Fibroblast of lung (primary cell): ENCODE measurements at regions not wholly inside any gene's neighbourhood (a gene's known extent, or its start where the extent isn't known, plus 50 kb on each side); places are given as distances from the start of the nearest gene placed in this dataset.
"Not testable (repeated sequence)": the region's sequence is repeated elsewhere in the genome, so short reads cannot be mapped to it uniquely, and the experiment has no call there.

Source experiments
- DNase-seq, 2 donors: peaks; one replicate each; pipeline versions ENCODE4 v3.0.0 to v3.0.0-alpha.2; 2010; ENCODE audit warnings: low read depth in 2 of 2
- H2AFZ ChIP-seq: 2 replicates; pipeline ENCODE4 v1.5.1; 2012; ENCODE audit warnings: low read length, control low read depth, inconsistent platforms
- H3K27ac ChIP-seq: 2 replicates; pipeline ENCODE4 v1.5.1; 2011; ENCODE audit warnings: low read length, control low read depth; ENCODE audit not compliant: insufficient read depth
- H3K27me3 ChIP-seq: 2 replicates; pipeline ENCODE4 v1.5.1; 2011; ENCODE audit warnings: mild to moderate bottlenecking, low read length; ENCODE audit not compliant: control insufficient read depth, insufficient read depth
- H3K36me3 ChIP-seq: 2 replicates; pipeline ENCODE4 v1.5.1; 2011; ENCODE audit warnings: low read length; ENCODE audit not compliant: control insufficient read depth, insufficient read depth
- H3K4me1 ChIP-seq: 2 replicates; pipeline ENCODE4 v1.5.1; 2011; ENCODE audit warnings: low read length; ENCODE audit not compliant: control insufficient read depth, insufficient read depth; ENCODE audit errors: extremely low read depth
- H3K4me2 ChIP-seq: 2 replicates; pipeline ENCODE4 v1.5.1; 2011; ENCODE audit warnings: low read length, control low read depth; ENCODE audit not compliant: insufficient read depth; ENCODE audit errors: extremely low read depth
- H3K4me3 ChIP-seq, 4 experiments: fragments of 200-600 bp in 1 of 4; sonication (generic) in 1 of 4; replicated peaks in 1 of 4; 2 replicates each; pipeline ENCODE4 v1.5.1; 2011 to 2016; ENCODE audit warnings: low read length in 4 of 4, low read depth in 3 of 4, mild to moderate bottlenecking in 3 of 4, control low read depth in 2 of 4, inconsistent platforms in 1 of 4, mixed read lengths in 1 of 4; ENCODE audit not compliant: insufficient read depth in 1 of 4; ENCODE audit errors: control extremely low read depth in 1 of 4
- H3K79me2 ChIP-seq: 2 replicates; pipeline ENCODE4 v1.5.1; 2012; ENCODE audit warnings: mild to moderate bottlenecking, low read length, inconsistent platforms; ENCODE audit not compliant: control insufficient read depth, insufficient read depth
- H3K9ac ChIP-seq: 2 replicates; pipeline ENCODE4 v1.5.1; 2011; ENCODE audit warnings: mild to moderate bottlenecking, low read length, control low read depth; ENCODE audit not compliant: insufficient read depth
- H3K9me3 ChIP-seq: 2 replicates; pipeline ENCODE4 v1.5.1; 2012; ENCODE audit warnings: low read depth, low read length; ENCODE audit not compliant: control insufficient read depth, insufficient read depth
- H4K20me1 ChIP-seq: 2 replicates; pipeline ENCODE4 v1.5.1; 2011; ENCODE audit warnings: low read length; ENCODE audit not compliant: control insufficient read depth, insufficient read depth; ENCODE audit errors: extremely low read depth
- CTCF ChIP-seq, 2 donors: IDR thresholded peaks in 1 of 2; conservative IDR thresholded peaks in 1 of 2; 1 replicate in 1 of 2; 2 replicates in 1 of 2; pipeline ENCODE4 v1.5.1; 2011 to 2012; ENCODE audit warnings: low read length in 2 of 2, control low read depth in 1 of 2, inconsistent platforms in 1 of 2, low read depth in 1 of 2, mild to moderate bottlenecking in 1 of 2
- EZH2 ChIP-seq: IDR thresholded peaks from 2 replicates; pipeline ENCODE4 v1.5.1; 2012; ENCODE audit warnings: low read length, control low read depth, mild to moderate bottlenecking; ENCODE audit errors: missing control alignments

- no peak for DNase-seq
- Histone ChIP-seq H3K9ac (no peak overlapping the region), H3K4me3 (no peak overlapping the region), H3K9me3 (no peaks in the 10 kb centered on the region), H3K4me2 (no peak overlapping the region), H3K27ac (no peak overlapping the region), H4K20me1 (no peaks in the 10 kb centered on the region), H2AFZ (no peak overlapping the region), H3K27me3 (no peaks in the 10 kb centered on the region), H3K36me3 (no peaks in the 10 kb centered on the region), H3K79me2 (no peaks in the 10 kb centered on the region), H3K4me1 (no peaks in the 10 kb centered on the region)
- TF ChIP-seq CTCF (conservative IDR thresholded peaks at IDR 0.05 in 1 of 2, IDR thresholded peaks at IDR 0.05 in 1 of 2; ENCODE audit: low read depth in 1 of 2, low read length in 2 of 2) = no peak
- TF ChIP-seq EZH2 = no peak
Measured at GRCh38 chr13:81148822-81149221, 807.9 kb upstream of the SPRY2 start.

- not testable (repeated sequence) for H3K4me2 ChIP-seq, H3K36me3 ChIP-seq, DNase-seq, H2AFZ ChIP-seq, H3K4me1 ChIP-seq, H4K20me1 ChIP-seq, H3K9me3 ChIP-seq, H3K4me3 ChIP-seq, H3K27me3 ChIP-seq, H3K79me2 ChIP-seq, H3K27ac ChIP-seq, H3K9ac ChIP-seq
Measured at GRCh38 chr13:81146576-81146975, 805.6 kb upstream of the SPRY2 start.

- H3K9me3 ChIP-seq = no peaks in the 10 kb centered on the region
- H3K4me3 ChIP-seq = no peak overlapping the region
- no peak overlapping the region for H3K27ac ChIP-seq
- no peaks in the 10 kb centered on the region for H4K20me1 ChIP-seq
- H3K9ac ChIP-seq = no peak overlapping the region
- H3K27me3 ChIP-seq = no peaks in the 10 kb centered on the region
- H3K4me1 ChIP-seq = no peaks in the 10 kb centered on the region
- no peaks in the 10 kb centered on the region for H3K36me3 ChIP-seq
- TF ChIP-seq CTCF (conservative IDR thresholded peaks at IDR 0.05 in 1 of 2, IDR thresholded peaks at IDR 0.05 in 1 of 2; ENCODE audit: low read depth in 1 of 2, low read length in 2 of 2) (no peak), EZH2 (no peak)
- H2AFZ ChIP-seq = no peak overlapping the region
- no peaks in the 10 kb centered on the region for H3K79me2 ChIP-seq
- no peak for DNase-seq
- H3K4me2 ChIP-seq = no peak overlapping the region
Measured at GRCh38 chr13:81142306-81142999, 801.5 kb upstream of the SPRY2 start.
